22Rv1 (cell line): ENCODE measurements at regions not wholly inside any gene's neighbourhood (a gene's known extent, or its start where the extent isn't known, plus 50 kb on each side); places are given as distances from the start of the nearest gene placed in this dataset.

Experiments used
- H3K27ac ChIP-seq: fragments of 450-650 bp; 2 replicates; pipeline ENCODE4 v1.5.1; 2017
- CTCF ChIP-seq: fragments of 450-650 bp; IDR thresholded peaks from 2 replicates; pipeline ENCODE4 v1.5.1; 2017; ENCODE audit warnings: mild to moderate bottlenecking
- ZFX ChIP-seq: fragments of 450-650 bp; IDR thresholded peaks from 2 replicates; pipeline ENCODE4 v1.6.1; 2017; ENCODE audit warnings: antibody characterized with exemption, borderline replicate concordance

DNA sequence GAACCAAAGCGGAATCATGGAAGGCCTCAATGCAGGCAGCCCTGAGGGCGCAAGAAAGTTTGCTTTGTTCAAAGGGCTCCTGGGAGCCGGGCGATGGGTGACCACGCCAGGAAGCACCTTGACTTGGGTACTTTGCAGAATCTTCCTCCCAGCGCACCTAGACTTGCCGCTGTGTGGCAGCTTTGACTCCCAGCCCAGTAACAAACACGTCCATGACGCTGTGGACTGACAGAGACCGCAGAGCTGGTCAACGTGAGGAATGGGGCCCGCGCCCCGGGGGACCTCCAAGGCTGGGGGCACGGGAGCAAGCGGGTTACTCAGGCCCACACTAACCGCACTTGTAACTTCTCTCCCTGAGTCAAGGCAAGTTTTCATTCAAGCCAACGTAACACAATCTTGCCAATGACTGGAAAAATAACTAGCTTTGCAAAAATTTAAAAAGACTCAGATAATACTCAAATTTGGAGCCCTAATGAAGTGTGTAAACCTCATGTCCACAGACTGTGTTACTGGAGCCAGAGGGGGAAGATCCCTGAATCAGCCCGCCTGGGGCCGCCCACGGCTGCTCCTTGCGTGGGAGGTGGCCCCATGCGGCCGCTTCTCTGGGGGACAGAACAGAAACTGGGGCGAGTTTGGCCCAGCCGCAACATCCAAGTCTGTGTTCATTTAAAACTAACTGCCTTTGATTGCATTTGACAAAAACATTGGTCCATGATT lies 130.8 kb downstream of the DNAJB6 start:
- no peak for TF ChIP-seq CTCF
- no peak for TF ChIP-seq ZFX
- no peak overlapping the region for H3K27ac ChIP-seq

DNA sequence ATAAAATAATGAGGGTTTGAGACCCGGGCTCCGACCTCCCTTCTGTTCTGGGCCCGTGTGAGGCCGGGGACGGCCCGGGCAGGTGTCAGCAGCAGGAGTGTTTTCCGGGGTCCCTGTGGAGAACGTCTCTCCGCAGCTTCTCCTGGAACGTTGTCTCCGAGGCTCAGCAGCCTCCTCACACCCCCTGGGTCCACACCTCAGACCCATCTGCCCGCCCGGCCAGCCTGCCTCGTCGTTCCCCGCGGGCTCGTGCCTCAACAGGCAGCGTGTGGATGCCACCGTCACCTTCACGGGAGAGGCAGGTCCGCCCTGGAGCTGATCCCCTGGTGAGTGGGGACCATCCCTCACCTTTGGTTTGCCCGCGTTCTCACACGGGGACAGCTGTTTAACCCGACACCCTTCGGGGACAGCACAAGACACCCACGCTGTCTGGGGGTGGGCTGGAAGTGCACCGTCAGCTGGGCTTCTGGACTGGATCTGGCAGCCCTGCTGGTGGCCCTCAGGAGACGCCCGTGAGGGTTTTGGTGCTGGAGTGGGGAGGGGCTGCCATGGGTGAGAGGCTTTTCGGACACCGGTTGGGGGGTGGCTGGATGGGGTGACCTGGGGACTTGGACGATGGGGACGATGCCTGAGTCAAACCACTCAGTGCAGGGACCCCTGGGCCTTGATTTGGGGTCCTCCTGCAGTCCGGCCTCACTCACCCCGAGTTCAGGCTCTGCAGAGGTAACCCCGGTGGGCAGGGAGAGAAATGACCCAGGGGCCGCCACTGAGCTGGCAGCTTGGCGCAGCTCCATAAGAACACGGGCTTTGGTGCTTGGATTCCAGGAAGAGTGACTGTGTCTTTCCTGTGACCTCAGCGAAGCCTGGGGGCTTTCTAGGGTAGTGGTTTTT lies 131.7 kb downstream of the DNAJB6 start:
- TF ChIP-seq CTCF (no peak), ZFX (no peak)
- H3K27ac ChIP-seq: no peak overlapping the region

- TF ChIP-seq ZFX (no peak), CTCF (no peak)
- H3K27ac ChIP-seq: no peak overlapping the region
Measured at GRCh38 chr7:157469181-157470016, 132.6 kb downstream of the DNAJB6 start.

- H3K27ac ChIP-seq: no peak overlapping the region
- TF ChIP-seq ZFX (no peak), CTCF (no peak)
Measured at GRCh38 chr7:157470017-157470322, 133.2 kb downstream of the DNAJB6 start.

DNA sequence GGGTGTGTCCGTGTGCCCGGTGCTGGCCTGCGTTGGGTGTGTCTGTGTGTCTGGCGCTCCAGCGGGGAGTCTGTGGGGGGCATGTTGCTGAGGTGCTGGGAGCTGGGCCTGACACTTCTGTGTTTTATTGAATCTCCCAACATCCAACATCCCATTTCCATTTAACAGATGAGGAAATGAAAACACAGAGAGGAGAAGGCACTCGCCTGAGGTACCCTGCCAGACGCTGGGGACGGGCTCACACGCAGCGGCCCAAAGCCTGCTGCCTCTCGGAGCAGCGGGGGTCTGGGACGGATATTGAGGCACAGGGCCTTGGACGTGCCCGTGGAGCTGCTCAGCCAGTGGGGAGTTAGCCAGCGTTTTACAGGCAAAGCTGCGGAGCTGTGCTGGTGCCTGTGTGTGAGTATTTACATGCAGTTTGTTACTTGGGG lies 133.9 kb downstream of the DNAJB6 start:
- no peak for TF ChIP-seq ZFX
- no peak for TF ChIP-seq CTCF
- H3K27ac ChIP-seq: no peak overlapping the region

DNA sequence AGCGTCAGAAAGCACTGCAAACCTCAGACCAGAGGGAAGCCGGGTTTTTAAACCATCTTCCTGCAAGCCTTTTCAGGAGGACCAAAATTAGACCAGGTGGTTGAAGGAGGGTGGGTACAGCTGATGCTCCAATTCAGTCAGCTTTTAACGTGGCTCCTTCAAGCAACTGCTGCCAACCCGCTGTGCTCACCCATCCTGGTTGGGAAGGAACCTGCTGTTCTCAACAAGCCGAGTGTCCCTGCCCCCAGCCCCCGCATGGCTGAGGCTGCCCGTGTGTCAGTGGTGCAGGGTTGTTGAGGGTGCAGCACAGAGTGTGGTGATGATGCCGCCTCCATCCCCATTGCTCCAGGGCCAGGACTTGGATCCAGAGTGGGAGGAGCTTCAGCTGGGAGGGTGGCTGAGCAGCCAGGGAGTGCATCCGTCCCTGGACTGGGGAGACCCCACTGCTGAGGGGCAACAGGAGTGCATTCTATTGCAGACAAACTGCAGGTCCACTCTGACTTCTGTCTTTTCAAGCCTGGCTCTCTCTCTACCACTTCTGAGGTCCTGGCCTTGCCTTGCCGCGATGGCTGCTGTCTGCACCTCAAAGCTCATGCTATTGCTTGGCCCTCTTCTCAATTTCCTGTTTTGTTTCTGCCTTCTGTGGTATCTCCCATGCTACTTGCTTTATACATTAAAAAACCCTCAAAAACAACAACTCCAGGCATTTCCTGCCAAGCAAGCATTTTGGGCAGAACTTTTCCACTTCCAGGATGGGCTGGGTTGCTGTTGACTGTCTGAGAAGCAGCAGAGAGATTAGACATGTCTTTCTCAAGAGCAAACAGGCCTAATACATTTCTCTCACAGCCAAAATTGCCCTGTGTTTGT lies 134.7 kb downstream of the DNAJB6 start:
- H3K27ac ChIP-seq: no peak overlapping the region

More for the DNA sequence above, 134.7 kb downstream of the DNAJB6 start:
- no peak for TF ChIP-seq CTCF
- no peak for TF ChIP-seq ZFX
